OCI-LY7 (cell line): ENCODE measurements at regions not wholly inside any gene's neighbourhood (a gene's known extent, or its start where the extent isn't known, plus 50 kb on each side); places are given as distances from the start of the nearest gene placed in this dataset.

Experiments
- BruUV-seq: library from RNA; stranded (reverse); fragments of 400-500 nt; replicated peaks from 2 replicates; lab custom pipeline; 2021; lab: Mats Ljungman, UMichigan
- CTCF ChIA-PET: fragments of 300-600 bp; sonication (Branson Sonifier 250); formaldehyde crosslinking; loops from one replicate; lab custom pipeline; 2022; ENCODE audit warnings: antibody characterized with exemption; ENCODE audit not compliant: unreplicated experiment; lab: Charles Lee
- POLR2A ChIA-PET: fragments of 300-600 bp; sonication (Branson Sonifier 250); formaldehyde crosslinking; loops from one replicate; lab custom pipeline; 2022; ENCODE audit warnings: antibody characterized with exemption; lab: Charles Lee
- DNase-seq: peaks from one replicate; pipeline ENCODE4 v3.0.0-alpha.2; 2015; ENCODE audit warnings: low spot score
- H2AFZ ChIP-seq: fragments of 200-600 bp; sonication (generic), shearing (Covaris generic); 2 replicates; pipeline ENCODE4 v1.6.1; 2014; ENCODE audit warnings: mild to moderate bottlenecking, antibody characterized with exemption, low read length, moderate library complexity
- H3K27ac ChIP-seq: fragments of 200-600 bp; sonication (generic); 2 replicates; pipeline ENCODE4 v1.5.1; 2014; ENCODE audit warnings: mixed run types, low read depth, mild to moderate bottlenecking, moderate library complexity, low read length, inconsistent platforms; ENCODE audit not compliant: poor library complexity, severe bottlenecking
- H3K36me3 ChIP-seq: fragments of 200-600 bp; sonication (generic); 2 replicates; pipeline ENCODE4 v1.6.1; 2014; ENCODE audit warnings: mild to moderate bottlenecking, antibody characterized with exemption, low read length, moderate library complexity, mixed read lengths; ENCODE audit not compliant: insufficient read depth
- H3K4me1 ChIP-seq: fragments of 200-600 bp; sonication (generic); 2 replicates; pipeline ENCODE4 v1.5.1; 2014; ENCODE audit warnings: mild to moderate bottlenecking, low read length; ENCODE audit not compliant: insufficient read depth, poor library complexity, severe bottlenecking
- H3K4me2 ChIP-seq: fragments of 200-600 bp; sonication (generic); 2 replicates; pipeline ENCODE4 v1.6.1; 2014; ENCODE audit warnings: mild to moderate bottlenecking, low read length
- H3K4me3 ChIP-seq: fragments of 200-600 bp; sonication (generic); 2 replicates; pipeline ENCODE4 v1.5.1; 2014; ENCODE audit warnings: mild to moderate bottlenecking, low read depth, low read length; ENCODE audit not compliant: poor library complexity, severe bottlenecking
- H3K79me2 ChIP-seq: fragments of 200-600 bp; sonication (generic); 2 replicates; pipeline ENCODE4 v1.6.1; 2016; ENCODE audit warnings: low read depth, mild to moderate bottlenecking, low read length, moderate library complexity, mixed read lengths; ENCODE audit not compliant: insufficient read depth
- H3K9me2 ChIP-seq: fragments of 200-600 bp; sonication (generic); 2 replicates; pipeline ENCODE4 v1.6.1; 2016; ENCODE audit warnings: mild to moderate bottlenecking, low read length, mixed read lengths; ENCODE audit not compliant: insufficient read depth
- H3K9me3 ChIP-seq: fragments of 200-600 bp; sonication (generic); 2 replicates; pipeline ENCODE4 v1.6.1; 2014; ENCODE audit warnings: mild to moderate bottlenecking, mixed run types, low read length, mixed read lengths
- H4K20me1 ChIP-seq: fragments of 200-600 bp; sonication (generic); 2 replicates; pipeline ENCODE4 v1.6.1; 2014; ENCODE audit warnings: mild to moderate bottlenecking, antibody characterized with exemption, low read length, moderate library complexity, mixed read lengths; ENCODE audit not compliant: insufficient read depth
- CTCF ChIP-seq: fragments of 200-600 bp; sonication (generic); conservative IDR thresholded peaks from 2 replicates; pipeline ENCODE4 v1.5.1; 2014; ENCODE audit warnings: mild to moderate bottlenecking, antibody characterized with exemption, low read length, moderate library complexity, mixed read lengths
- EZH2phosphoT487 ChIP-seq: fragments of 200-600 bp; sonication (generic); IDR thresholded peaks from 2 replicates; pipeline ENCODE4 v1.6.1; 2018; ENCODE audit warnings: low read depth, borderline replicate concordance, mild to moderate bottlenecking, mixed run types, antibody characterized with exemption, low read length, moderate library complexity, mixed read lengths
- intact Hi-C: fragments of 100-400 bp; cut with micrococcal nuclease; formaldehyde crosslinking; loops from one replicate; pipeline ENCODE4 v1.10.0; 2022; ENCODE audit not compliant: unreplicated experiment

GRCh38 chr20:50312682-50313521 is 122.3 kb downstream of the CEBPB start:
- intact Hi-C loops, result no loop called here
- no peak for DNase-seq
- H3K4me1 ChIP-seq, result peaks cover 10% of the 10 kb centered on the region
- H3K27ac ChIP-seq, result no peak overlapping the region
- no peaks in the 10 kb centered on the region for H3K79me2 ChIP-seq
- H4K20me1 ChIP-seq, result no peaks in the 10 kb centered on the region
- H2AFZ ChIP-seq, result no peak overlapping the region
- H3K9me2 ChIP-seq, result no peaks in the 10 kb centered on the region
- H3K4me3 ChIP-seq, result no peak overlapping the region
- CTCF ChIA-PET, result no interaction called here
- H3K36me3 ChIP-seq, result no peaks in the 10 kb centered on the region
- no peaks in the 10 kb centered on the region for H3K9me3 ChIP-seq
- POLR2A ChIA-PET, result no interaction called here
- no peak for TF ChIP-seq CTCF
- TF ChIP-seq EZH2phosphoT487, result no peak
- no peak overlapping the region for H3K4me2 ChIP-seq
- no TSS peak for BruUV-seq

- no peaks in the 10 kb centered on the region for H3K9me2 ChIP-seq
- H3K36me3 ChIP-seq, result no peaks in the 10 kb centered on the region
- H2AFZ ChIP-seq, result no peak overlapping the region
- TF ChIP-seq CTCF (no peak), EZH2phosphoT487 (no peak)
- H3K79me2 ChIP-seq, result no peaks in the 10 kb centered on the region
- intact Hi-C loops, result no loop called here
- H3K9me3 ChIP-seq, result no peaks in the 10 kb centered on the region
- H3K4me1 ChIP-seq, result peaks cover 5% of the 10 kb centered on the region
- no peaks in the 10 kb centered on the region for H4K20me1 ChIP-seq
- no peak overlapping the region for H3K4me2 ChIP-seq
- BruUV-seq, result no TSS peak
- no peak for DNase-seq
- ChIA-PET POLR2A (no interaction called here), CTCF (no interaction called here)
- H3K4me3 ChIP-seq, result no peak overlapping the region
- H3K27ac ChIP-seq, result no peak overlapping the region
Measured at GRCh38 chr20:50313522-50313820, 122.8 kb downstream of the CEBPB start.
